HFFc6 (cell line): ENCODE measurements at regions not wholly inside any gene's neighbourhood (a gene's known extent, or its start where the extent isn't known, plus 50 kb on each side); places are given as distances from the start of the nearest gene placed in this dataset.

Experiments
- DNase-seq: peaks from one replicate; pipeline ENCODE4 v3.0.0-alpha.2; 2018
- H3K27ac Mint-ChIP-seq: 2 replicates; pipeline ENCODE4 v1.8.0; 2020; ENCODE audit warnings: mild to moderate bottlenecking, mixed read lengths
- H3K27me3 Mint-ChIP-seq: 2 replicates; pipeline ENCODE4 v1.8.0; 2021; ENCODE audit warnings: mild to moderate bottlenecking, moderate library complexity, mixed read lengths; ENCODE audit not compliant: insufficient read depth
- H3K36me3 Mint-ChIP-seq: 2 replicates; pipeline ENCODE4 v1.8.0; 2021; ENCODE audit warnings: low read depth, mixed read lengths
- H3K4me1 Mint-ChIP-seq: 2 replicates; pipeline ENCODE4 v1.8.0; 2020; ENCODE audit warnings: low read depth, mixed read lengths
- H3K4me3 Mint-ChIP-seq: 2 replicates; pipeline ENCODE4 v1.8.0; 2020; ENCODE audit warnings: mild to moderate bottlenecking, moderate library complexity, mixed read lengths
- H3K9me3 Mint-ChIP-seq: 2 replicates; pipeline ENCODE4 v1.8.0; 2020; ENCODE audit warnings: mild to moderate bottlenecking, mixed read lengths
- TF ChIP-seq, protein P1 (sequence below): fragments of 200-600 bp; sonication (generic); IDR thresholded peaks from 2 replicates; pipeline ENCODE4 v1.5.0; 2021; ENCODE audit warnings: antibody characterized with exemption, mild to moderate bottlenecking

DNA sequence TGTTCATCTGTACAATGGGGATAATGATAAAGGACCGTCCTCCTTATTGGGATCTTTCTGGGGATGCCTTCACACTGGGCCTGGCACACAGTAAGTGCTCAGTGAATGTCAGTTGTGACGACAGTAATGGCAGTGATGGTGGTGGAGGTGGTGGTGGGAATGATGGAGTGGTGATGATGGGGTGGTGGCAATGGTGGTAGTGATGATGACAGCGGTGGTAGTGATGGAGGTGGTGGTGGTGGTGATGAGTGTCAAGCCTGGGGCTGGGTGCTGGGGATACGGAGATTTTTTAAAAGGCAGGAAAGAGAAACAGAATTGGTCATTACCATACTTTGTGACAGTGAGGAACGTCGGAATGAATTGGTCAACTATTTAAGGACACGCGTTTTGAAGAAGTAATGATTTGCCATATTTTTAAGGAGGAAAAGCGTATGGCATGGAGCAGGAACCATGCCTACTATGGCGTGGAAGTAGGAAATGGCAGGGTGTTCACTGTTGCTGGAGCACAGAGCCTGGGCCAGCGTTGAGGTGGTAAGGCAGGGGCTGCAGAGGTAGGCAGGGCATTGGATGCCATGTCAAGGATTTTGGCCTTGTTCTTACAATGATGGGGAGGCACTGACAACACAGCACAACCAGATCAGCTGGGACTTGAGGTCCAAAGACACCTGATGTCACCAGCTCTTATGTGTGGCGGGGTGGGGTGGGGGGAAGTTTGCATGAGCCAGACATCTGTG lies 128.7 kb downstream of the ACTL8 start:
- no peak for DNase-seq
- H3K27me3 Mint-ChIP-seq: peaks cover 3% of the 10 kb centered on the region
- H3K36me3 Mint-ChIP-seq: peaks cover under 1% of the 10 kb centered on the region; the same call in 1 of the 2 replicates
- H3K4me1 Mint-ChIP-seq: peaks cover 16% of the 10 kb centered on the region
- TF ChIP-seq, protein P1, sequence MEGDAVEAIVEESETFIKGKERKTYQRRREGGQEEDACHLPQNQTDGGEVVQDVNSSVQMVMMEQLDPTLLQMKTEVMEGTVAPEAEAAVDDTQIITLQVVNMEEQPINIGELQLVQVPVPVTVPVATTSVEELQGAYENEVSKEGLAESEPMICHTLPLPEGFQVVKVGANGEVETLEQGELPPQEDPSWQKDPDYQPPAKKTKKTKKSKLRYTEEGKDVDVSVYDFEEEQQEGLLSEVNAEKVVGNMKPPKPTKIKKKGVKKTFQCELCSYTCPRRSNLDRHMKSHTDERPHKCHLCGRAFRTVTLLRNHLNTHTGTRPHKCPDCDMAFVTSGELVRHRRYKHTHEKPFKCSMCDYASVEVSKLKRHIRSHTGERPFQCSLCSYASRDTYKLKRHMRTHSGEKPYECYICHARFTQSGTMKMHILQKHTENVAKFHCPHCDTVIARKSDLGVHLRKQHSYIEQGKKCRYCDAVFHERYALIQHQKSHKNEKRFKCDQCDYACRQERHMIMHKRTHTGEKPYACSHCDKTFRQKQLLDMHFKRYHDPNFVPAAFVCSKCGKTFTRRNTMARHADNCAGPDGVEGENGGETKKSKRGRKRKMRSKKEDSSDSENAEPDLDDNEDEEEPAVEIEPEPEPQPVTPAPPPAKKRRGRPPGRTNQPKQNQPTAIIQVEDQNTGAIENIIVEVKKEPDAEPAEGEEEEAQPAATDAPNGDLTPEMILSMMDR: no peak
- H3K27ac Mint-ChIP-seq: no peak overlapping the region
- no peak overlapping the region for H3K4me3 Mint-ChIP-seq
- no peaks in the 10 kb centered on the region for H3K9me3 Mint-ChIP-seq

DNA sequence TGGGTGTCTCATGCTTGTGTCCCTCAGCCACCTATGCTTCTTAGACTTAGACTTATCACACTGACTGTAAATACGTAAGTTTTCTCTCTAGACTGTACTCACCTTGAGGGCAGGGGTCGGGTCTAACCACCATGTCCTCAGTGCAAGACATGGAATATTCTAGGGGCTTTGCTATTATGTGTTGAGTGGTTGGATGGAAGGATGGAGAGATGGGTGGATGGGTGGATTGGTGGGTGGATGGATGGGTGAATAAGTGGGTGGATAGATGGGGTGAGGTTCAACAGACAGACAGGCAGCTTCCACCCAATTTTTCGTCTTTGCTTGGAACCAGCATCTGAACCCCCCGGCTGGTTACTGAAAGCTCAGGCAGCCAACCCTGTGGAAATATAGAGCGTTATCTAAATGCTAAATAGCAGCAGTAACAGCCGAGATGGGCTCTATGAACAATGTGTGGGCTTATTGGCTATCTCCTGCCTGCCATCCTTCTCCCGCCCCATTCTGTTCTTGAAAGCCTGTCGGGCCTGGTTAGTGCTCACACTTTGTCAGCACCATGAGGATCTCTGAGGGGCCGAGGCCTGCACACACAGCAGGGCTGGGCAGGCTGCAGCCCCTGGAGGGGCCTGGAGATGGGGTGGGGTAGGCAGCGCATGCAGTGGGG lies 130.7 kb downstream of the ACTL8 start:
- Mint-ChIP-seq H3K4me3 (no peak overlapping the region), H3K27me3 (peaks cover 20% of the 10 kb centered on the region), H3K4me1 (no peaks in the 10 kb centered on the region; the same call in 1 of the 2 replicates), H3K36me3 (no peaks in the 10 kb centered on the region), H3K9me3 (no peaks in the 10 kb centered on the region), H3K27ac (no peak overlapping the region)
- TF ChIP-seq, protein P1: no peak
- DNase-seq: no peak

DNA sequence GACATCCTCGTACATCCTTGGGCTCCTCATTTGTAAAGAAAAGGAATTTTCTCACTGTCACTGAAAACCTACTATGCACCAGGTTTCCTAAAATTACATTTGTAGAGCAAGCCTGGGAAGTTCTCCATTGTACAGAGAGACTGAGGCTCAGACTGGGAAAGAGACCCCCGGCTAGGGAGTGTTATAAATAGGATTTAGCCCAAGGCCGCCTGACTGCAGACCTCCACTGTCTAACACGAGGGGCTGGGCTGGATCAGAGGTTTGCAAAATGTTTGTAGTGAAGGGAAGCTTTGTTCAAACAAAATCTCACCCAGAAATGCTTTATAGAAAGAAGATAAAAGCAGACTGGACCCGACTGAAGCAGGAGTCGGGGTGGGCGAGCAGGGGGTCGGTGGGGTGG lies 131.3 kb downstream of the ACTL8 start:
- no peaks in the 10 kb centered on the region for H3K36me3 Mint-ChIP-seq
- H3K4me3 Mint-ChIP-seq: no peak overlapping the region
- no peaks in the 10 kb centered on the region for H3K9me3 Mint-ChIP-seq
- peaks cover 26% of the 10 kb centered on the region for H3K27me3 Mint-ChIP-seq
- TF ChIP-seq, protein P1: no peak
- no peak overlapping the region for H3K27ac Mint-ChIP-seq
- DNase-seq: no peak
- H3K4me1 Mint-ChIP-seq: no peaks in the 10 kb centered on the region; the same call in 1 of the 2 replicates

DNA sequence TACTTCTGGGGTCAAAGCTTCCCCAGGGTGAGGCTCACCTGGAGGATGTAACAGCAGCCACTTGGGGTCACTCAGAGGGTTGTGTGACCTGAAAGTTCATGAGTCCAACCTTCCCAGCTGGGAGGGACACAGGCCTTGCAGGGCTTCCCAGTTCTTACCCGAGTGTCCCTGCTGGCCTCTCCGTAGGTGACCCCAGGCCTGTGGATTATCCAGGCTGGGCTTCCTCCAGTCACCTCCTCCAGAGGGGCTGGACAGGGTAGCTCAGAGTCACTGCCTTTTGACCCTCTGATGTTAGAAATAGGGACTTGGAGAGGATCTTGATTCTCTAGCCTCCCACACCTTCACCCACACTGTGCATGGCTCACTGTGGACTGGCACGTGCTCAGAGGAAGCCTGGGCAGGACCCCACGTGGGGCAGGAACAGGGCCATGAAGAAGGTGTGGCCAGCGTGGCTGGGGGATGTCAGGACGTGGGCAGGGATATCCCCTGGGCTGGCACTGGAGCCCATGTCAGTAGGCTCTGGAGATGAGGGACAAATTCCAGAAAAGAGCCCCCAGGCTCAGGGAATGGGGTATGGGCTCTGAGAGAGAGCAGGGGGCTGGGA lies 131.8 kb downstream of the ACTL8 start:
- Mint-ChIP-seq H3K36me3 (no peaks in the 10 kb centered on the region), H3K4me3 (no peak overlapping the region), H3K27me3 (peaks cover 32% of the 10 kb centered on the region), H3K4me1 (no peaks in the 10 kb centered on the region), H3K27ac (no peak overlapping the region), H3K9me3 (no peaks in the 10 kb centered on the region)
- TF ChIP-seq, protein P1: no peak
- DNase-seq: no peak

DNA sequence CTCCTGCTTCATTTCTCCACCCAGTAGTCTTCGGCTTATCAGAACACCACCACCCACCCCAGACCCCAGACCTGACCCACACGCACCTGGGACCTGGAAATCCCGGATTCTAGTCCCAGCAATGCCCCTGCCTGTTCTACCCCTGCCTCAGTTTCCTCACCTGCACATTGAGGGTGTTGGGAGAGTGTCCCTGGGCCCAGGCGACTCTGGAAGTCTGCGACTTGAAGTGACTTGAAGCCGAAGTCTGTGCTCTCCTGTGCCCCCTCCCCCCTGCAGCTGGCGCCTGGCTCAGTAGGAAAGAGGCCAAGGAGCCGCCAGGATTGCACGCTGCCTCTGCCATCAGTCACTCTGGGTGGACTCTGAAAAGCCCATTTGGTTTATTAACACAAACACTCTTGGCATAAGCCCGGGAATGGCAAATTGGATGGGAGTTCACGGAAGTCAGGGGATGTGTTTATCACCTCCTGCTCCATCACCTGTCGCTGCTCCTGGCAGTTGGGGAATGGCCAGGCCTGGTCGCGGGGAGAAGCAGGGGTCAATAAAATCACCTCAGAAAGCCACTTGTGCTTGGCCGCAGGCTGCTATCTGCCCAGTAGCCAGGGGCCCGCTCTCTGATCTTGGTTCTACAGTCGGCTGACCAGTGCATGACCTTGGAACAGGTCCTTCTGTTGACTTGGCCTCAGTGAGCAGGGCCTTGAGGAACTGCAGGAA lies 132.7 kb downstream of the ACTL8 start:
- H3K4me3 Mint-ChIP-seq: no peak overlapping the region
- no peaks in the 10 kb centered on the region for H3K9me3 Mint-ChIP-seq
- TF ChIP-seq, protein P1: no peak
- no peak for DNase-seq
- no peaks in the 10 kb centered on the region; the same call in 1 of the 2 replicates for H3K4me1 Mint-ChIP-seq
- no peak overlapping the region for H3K27ac Mint-ChIP-seq
- H3K36me3 Mint-ChIP-seq: no peaks in the 10 kb centered on the region
- H3K27me3 Mint-ChIP-seq: peaks cover 32% of the 10 kb centered on the region
